HG03103 (cell line): ENCODE measurements at regions not wholly inside any gene's neighbourhood (a gene's known extent, or its start where the extent isn't known, plus 50 kb on each side); places are given as distances from the start of the nearest gene placed in this dataset.
"Not testable (repeated sequence)": the region's sequence is repeated elsewhere in the genome, so short reads cannot be mapped to it uniquely, and the experiment has no call there.

Source experiments
- ATAC-seq: cut with Tn5 transposase; IDR thresholded peaks from one replicate; pipeline ENCODE4 v1.9.1; 2021; ENCODE audit warnings: low read depth; ENCODE audit not compliant: unreplicated experiment

DNA sequence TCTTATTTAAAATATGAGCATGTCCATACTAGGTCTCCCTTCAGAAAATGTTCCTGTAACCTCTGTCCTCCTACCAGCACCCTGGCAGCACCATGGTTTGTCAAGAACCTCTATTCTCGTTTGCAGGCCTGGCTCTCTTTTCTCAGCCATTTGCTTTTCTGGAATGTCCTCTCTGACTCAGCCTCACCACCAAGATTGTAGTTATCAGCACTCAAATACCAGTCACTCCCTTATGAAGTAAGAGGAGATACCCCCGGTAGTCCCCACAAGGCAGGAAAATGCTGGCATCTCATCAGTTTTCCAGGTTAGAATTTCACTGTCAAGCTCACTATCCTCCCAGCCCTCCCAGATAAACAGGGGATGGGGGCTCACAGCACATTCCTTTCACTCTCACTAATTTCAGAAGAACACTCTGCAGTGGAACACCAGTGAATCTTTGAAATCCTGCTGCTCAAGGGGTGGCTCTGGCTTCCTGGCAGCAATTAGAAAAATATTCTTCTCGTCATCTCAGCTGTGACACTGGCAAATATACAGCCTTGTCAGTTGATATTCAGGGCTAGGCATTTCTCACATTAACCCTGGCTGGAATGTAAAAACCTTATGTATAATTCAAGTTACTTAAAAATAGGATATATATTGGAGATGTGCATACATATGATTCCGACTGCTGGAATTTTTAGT is 129.2 kb downstream of the TBX18 start:
- no peak for ATAC-seq

DNA sequence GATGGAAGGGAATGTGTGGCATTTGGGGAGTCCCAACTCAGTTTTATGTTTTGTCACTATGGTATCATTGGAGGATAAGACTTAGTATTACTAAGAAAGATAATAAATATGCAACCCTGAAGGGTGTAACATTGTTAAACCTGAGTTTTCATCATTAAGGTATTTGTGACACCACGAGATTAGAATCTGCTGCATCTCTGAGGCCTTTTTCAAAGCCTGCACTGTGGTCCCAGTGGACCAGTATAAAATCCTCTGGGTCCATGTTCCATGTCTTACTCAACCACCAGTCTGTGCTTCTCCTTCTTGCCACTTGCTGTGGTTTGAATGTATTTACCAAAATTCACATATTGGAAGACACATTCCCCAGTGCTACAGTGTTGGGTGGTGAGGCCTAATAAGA is 130.6 kb downstream of the TBX18 start:
- no peak for ATAC-seq

DNA sequence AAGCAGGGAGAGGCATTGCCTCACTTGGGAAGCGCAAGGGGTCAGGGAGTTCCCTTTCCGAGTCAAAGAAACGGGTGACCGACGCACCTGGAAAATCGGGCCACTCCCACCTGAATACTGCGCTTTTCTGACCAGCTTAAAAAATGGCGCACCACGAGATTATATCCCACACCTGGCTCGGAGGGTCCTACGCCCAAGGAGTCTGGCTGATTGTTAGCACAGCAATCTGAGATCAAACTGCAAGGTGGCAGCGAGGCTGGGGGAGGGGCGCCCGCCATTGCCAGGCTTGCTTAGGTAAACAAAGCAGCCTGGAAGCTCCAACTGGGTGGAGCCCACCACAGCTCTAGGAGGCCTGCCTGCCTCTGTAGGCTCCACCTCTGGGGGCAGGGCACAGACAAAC is 137.9 kb downstream of the TBX18 start:
- ATAC-seq = not testable (repeated sequence)

DNA sequence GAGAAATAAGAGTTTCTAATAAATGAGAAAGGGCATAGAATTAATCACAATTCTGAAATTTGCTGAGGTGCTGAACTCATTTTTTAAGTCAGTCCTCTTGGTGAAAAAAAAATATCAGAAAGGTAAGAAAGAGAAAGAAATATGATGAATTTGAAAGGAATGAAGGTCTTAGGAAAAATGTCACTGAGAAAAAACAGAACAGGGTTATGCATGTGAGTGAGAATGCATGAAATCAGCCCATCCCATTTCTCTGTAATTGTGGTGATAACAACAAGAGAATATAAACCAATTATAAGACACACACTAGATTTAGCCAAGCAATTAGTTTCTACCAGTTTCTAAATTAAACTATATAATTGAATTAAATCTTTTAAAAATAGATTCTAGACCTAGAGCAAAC is 138.9 kb downstream of the TBX18 start:
- no peak for ATAC-seq

DNA sequence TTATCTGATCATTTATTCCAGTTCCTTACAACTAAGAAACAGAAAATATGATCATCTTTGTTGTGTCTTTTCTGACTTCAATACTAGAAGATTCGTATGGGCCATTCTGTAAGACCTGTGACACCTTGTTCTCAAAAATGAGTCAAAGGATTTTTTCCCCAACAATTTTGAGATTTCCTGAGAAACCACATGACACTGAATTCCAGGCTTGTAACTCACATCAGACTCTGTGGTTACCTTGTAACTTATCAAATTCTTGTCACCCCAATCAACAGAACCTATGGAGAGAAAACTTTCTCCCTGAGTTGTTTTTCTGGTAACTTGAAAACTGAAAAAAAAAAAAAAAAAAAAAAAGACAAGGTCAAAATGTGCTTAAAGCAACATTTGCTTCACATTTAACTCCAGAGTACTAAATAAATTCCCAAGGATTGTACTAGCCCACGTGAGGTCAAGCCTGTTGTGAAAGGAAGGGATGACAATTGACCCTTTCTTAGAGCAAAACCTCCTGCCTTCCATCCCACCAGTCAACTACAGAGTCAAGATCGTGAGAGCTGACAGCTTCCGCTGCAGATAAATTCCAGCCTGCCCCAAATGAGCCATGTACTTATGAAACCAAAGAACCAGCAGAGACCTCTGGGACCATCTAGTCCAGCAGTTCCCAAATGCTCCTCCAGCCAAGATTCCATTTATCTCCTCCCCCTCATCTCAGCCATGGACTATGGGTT is 140.3 kb downstream of the TBX18 start:
- ATAC-seq = no peak

DNA sequence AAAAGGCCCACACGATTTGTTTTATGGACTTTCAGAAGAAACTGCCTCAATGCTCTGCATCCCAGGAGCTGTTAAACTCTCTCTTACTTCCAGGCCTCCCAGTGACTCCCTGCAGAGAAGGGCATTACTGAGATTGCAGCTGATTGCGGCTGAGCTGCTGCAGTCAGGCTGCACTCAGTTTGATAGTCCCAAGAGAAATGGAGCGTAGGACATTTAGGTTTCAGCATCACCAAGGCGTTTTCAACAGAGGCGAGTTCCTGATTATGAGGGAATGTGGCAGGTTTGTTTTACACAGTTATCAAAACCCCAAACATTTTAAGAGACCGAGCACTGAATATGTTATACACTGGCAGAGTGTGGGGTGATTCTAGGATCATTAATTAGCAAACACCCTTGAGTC is 145.6 kb downstream of the TBX18 start:
- ATAC-seq = no peak

DNA sequence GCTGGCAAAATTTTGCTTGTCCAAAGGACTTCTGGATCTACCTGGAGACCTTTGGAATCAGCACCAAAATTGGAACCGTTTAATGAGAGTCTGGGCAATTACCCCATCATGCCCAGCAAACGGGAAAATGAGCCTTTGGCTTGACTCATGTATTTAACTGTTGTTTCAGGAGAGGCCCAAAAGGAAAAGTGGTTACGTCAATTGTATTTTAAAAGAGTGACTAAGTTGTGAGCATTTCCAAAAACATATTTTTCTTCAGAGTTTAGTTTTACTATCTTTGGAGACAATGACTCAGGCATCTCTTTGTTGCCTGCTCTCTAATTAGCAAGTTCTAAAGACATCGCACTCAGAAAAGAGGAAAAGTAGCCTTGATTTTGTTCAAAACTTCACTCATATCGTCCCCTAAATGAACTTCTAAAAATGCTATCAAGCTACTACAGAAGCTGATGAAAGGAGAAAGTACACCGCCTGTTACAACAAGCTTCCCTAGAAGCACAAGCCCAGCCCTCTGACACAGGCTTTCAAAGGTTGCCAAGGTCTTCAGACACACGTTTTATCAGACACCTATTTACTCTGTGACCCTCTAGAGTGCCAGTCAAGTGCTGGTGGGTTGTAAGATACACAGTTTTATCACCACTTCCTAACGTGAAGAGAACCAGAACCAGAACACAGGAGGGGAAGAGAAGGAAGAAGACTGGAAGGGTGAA is 146.2 kb downstream of the TBX18 start:
- no peak for ATAC-seq

DNA sequence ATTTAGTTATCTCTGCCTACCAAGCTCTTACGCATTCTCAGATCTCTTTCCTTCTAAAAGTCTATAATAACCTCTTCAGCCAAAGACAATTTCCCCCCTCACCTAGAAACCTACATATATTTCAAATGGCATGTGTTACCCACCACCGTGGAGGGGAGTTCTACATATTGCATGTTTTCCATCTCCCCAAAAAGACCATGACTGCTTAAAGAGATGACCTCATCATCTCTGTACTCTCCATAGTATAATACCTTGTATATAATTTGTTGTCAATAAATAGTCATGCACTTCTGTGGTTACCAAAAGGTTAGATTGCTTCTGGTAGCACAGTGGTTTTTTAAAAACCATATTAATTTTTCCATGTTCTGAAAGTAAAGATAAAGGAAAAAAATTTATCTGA is 148.4 kb downstream of the TBX18 start:
- no peak for ATAC-seq

DNA sequence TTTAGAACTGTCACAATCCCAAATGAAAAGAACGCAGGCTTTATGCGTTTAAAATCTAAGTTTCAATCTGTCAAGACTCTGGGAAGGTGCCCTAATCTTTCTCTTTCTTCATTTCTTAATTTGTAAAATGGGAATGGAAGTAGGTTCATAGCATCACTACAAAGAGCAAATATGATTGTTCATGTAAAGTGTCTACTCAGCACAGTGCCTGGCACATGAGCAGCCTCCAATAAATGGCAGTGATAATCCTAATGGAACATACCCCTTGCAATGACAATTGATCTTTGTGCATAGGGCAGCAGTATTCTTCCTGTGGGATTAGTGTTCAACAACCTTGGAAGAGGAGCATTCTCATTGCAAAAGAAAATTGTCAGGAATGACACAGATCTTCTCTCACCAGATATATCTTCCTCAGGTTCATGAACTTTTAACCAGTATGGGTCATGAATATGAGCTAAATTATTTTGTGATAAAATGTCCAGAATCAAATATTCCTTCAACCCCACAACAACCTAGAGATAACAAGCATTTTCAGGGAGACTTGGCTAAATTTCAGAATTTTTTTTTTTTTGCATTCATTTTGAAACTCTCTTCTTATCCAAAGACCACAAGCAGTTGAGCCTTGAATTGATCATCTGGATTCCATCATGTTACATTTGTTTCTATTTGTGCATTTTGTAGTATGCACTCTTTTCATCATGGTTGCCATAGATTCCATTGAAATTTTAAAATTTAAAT is 149.1 kb downstream of the TBX18 start:
- no peak for ATAC-seq

DNA sequence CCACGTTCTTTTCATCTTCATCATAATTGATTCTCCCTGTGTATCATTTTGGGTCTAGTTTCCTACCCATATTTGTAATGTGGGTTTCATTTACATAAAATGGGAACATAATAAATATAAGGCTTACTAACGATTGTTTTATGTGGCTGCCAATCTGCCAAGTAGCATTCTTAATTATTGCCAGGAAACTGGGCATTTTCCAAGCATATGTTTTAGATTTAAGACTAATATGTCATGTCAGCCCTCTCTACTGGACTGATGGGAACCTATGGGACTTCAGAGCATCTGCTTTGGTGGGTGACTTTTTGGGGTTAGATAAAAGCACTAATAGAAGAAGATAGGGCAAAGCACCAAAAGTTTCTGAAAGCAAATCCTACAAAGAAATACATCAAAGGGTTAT is 157.5 kb downstream of the TBX18 start:
- no peak for ATAC-seq

DNA sequence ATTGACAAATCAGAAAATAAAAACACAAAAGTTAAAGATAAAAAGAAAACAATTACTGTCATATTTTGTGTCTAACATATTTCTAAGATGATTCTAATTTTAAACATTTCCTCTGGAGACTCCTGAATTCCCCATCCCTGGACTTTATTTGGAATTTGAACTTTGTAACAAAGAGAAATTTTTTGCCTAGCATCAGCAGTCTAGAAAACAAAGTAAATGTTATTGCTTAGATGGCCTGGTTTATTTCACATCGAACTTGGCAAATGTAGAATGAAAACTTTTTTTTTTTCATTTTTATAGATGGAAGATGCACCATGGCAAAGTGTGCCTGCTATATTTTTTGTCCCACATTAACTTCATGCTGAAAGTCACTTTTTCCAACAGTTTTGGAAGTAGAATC is 159.1 kb downstream of the TBX18 start:
- no peak for ATAC-seq

DNA sequence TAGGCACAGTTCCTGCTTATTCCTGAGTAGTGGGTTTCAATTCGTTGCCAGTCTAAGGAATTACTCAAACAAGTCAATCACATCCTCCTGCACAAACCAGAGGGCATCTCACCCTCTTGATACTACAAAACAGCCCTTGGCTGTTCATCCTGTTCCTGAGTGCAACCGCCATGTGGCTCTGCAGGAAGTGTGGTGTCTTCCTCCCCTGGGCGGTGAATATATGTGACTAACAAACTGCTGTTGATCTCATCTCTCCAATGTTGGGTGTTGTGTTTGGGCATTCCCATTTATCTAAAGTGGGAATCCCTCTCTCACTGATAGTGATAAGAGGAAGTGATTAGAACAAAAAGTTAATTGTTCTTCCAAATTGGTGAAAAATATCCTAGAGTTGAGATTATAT is 163.0 kb downstream of the TBX18 start:
- ATAC-seq = no peak

DNA sequence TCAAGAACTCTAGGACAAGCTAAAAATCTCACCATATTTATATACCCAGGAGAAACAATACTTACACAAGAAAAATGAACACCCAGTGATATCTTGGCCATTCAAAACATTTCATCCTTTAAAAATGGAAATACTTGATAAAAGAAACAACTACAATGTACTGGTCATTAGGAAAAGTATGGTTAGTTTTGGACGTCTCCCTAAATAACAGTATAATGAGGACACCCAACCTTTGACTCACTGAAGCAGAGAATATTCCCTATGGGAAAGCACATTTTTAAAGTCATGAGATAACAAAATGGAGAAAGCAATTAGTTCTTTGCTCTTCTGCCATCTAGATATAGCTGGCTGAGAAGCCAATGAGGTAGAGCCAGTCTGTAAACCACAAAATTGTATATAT is 164.4 kb downstream of the TBX18 start:
- no peak for ATAC-seq

DNA sequence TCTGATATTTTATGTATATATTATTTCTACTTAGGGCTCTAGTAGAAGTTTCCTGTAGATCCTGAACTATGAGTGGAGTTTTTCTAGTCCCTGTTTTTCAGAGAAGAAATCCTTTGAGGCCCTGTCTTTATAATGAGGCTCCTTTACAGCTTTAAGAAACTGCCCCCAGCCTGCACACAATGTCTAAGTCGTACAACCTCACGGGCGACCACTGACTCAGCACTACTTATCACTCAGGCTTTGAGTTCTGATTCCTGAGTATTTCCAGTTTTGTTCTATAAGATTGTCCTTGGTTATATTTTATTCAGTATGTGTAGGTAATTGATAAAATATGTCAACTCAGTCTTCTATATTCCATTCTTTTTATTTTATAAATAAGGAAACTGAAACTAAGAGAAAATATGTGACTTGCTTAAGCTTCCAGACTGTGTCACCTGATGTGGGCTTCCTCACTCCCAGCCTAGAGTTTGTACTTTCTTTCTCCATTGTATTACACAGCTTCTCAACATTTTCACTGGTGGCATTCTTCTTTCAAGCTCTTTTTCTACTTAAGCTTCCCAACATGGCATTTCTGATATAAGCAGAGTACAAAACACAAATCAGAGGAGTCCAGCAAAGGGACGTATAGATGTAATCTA is 167.0 kb downstream of the TBX18 start:
- no peak for ATAC-seq

DNA sequence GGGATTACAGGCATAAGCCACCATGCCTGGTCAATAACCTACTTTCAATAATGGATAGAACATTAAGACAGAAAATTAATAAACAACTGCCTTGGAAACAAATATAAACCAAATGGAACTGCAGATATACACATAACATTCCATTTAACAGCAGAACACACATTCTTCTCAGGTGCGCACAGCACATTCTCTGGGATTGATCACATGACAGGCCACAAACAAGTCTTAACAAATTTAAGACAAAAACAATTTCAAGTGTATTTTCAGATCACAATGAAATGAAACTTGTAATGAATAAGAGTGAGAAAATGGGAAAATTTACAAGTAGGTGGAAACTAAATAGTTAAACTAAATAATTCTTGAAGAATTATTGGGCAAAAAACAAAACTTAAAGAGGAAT is 167.9 kb downstream of the TBX18 start:
- no peak for ATAC-seq

DNA sequence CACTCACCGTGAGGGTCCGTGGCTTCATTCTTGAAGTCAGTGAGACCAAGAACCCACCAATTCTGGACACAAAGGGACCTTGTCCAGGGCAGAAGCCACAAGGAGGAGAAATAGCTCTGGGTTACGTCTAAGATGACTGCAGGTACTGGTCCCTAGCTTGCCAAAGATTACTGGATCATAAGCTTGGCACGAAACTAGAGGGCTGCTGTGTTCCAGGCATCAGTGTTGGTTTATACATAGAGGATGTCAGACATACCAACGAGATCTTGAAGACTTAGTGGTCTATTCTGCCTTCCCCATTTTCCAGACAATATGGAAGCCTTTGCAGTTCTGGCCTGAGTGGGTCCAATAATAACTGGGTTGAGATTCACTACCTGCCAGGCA is 175.7 kb downstream of the TBX18 start:
- no peak for ATAC-seq

DNA sequence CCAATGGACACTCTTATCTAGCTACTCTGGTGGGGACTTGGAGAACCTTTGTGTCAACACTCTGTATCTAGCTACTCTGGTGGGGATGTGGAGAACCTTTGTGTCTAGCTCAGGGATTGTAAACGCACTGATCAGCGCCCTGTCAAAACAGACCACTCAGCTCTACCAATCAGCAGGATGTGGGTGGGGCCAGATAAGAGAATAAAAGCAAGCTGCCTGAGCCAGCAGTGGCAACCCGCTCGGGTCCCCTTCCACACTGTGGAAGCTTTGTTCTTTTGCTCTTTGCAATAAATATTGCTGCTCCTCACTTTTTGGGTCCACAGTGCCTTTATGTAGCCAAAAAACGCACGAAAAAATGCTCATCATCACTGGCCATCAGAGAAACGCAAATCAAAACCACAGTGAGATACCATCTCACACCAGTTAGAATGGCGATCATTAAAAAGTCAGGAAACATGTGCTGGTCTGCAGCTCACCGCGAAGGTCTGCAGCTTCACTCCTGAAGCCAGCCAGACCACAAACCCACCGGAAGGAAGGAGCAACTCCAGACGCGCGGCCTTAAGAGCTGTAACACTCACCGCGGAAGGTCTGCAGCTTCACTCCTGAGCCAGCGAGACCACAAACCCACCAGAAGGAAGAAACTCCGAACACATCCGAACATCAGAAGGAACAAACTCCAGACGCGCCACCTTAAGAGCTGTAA is 176.3 kb downstream of the TBX18 start:
- ATAC-seq = not testable (repeated sequence)

DNA sequence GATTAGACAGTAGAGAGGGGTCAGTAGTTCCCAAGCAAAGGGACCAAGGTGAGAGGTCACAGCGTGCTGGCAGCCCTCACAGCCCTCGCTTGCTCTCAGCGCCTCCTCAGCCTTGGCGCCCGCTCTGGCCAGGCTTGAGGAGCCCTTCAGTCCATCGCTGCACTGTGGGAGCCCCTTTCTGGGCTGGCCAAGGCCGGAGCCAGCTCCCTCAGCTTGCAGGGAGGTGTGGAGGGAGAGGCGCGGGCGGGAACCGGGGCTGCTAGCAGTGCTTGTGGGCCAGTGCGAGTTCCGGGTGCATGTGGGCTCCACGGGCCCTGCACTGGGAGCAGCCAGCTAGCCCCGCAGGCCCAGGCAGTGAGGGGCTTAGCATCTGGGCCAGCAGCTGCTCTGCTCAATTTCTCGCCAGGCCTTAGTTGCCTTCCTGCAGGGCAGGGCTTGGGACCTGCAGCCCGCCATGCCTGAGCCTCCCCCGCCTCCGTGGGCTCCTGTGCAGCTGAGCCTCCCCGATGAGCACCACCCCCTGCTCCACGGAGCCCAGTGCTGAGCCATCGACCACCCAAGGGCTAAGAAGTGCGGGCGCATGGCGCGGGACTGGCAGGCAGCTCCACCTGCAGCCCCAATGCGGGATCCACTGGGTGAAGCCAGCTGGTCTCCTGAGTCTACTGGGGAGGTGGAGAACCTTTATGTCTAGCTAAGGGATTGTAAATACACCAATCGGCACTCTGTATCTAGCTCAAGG is 177.0 kb downstream of the TBX18 start:
- ATAC-seq = not testable (repeated sequence)

DNA sequence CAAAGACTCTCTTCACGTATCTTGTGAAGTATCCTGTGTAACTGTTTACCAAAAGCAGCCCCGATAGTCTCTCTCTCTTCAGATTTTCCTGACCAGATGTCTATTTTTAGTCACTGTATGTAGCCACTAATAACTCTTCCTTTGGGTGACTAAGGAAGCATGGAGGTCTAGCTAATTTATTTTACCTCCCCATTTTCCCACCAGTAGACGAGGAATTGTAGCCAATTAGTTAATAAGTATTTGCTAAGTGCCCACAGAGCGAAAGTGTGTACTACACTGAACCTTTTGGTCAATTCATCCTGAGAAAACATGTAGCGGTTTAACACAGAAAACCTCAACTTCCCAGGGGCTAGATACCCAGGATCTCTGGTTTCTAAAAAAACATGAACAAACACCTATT is 180.6 kb downstream of the TBX18 start:
- ATAC-seq = no peak
